CD4-positive, alpha-beta T cell (primary cell): ENCODE measurements at regions not wholly inside any gene's neighbourhood (a gene's known extent, or its start where the extent isn't known, plus 50 kb on each side); places are given as distances from the start of the nearest gene placed in this dataset.

Experiments
- ATAC-seq: fragments of 200-7000 bp; cut with Tn5 transposase; one replicate; pipeline ENCODE4 v1.10.0; 2022; ENCODE audit warnings: mild to moderate bottlenecking; ENCODE audit not compliant: poor library complexity
- CTCF ChIA-PET: fragments of 350-600 bp; sonication (Branson Sonifier 250); formaldehyde crosslinking; loops from one replicate; lab custom pipeline; 2021; ENCODE audit warnings: antibody characterized with exemption, inconsistent platforms; lab: Charles Lee
- POLR2A ChIA-PET: fragments of 350-600 bp; sonication (Branson Sonifier 250); formaldehyde crosslinking; loops from one replicate; lab custom pipeline; 2021; ENCODE audit warnings: antibody characterized with exemption, inconsistent platforms; lab: Charles Lee
- DNase-seq, 14 experiments: peaks; one replicate each; pipeline ENCODE4 v3.0.0-alpha.2; 2013 to 2020; ENCODE audit warnings: mixed read lengths in 2 of 14
- H3K27ac ChIP-seq, 2 donors: one replicate each; pipeline versions ENCODE4 v1.5.1 to v1.7.0; 2013; ENCODE audit warnings: low read length in 2 of 2, low read depth in 1 of 2, mild to moderate bottlenecking in 1 of 2
- H3K27me3 ChIP-seq, 2 experiments: 1 replicate in 1 of 2; 2 replicates in 1 of 2; pipeline versions ENCODE4 v1.6.1 to v1.7.0; 2013; ENCODE audit warnings: low read length in 2 of 2, control low read depth in 1 of 2, mild to moderate bottlenecking in 1 of 2, moderate library complexity in 1 of 2; ENCODE audit not compliant: insufficient read depth in 2 of 2, control insufficient read depth in 1 of 2
- H3K36me3 ChIP-seq: one replicate; pipeline ENCODE4 v1.6.1; 2013; ENCODE audit warnings: low read length, control low read depth; ENCODE audit not compliant: insufficient read depth
- H3K4me1 ChIP-seq: one replicate; pipeline ENCODE4 v1.6.1; 2013; ENCODE audit warnings: low read length, control low read depth; ENCODE audit not compliant: insufficient read depth
- H3K4me3 ChIP-seq: one replicate; pipeline ENCODE4 v1.5.1; 2013; ENCODE audit warnings: mild to moderate bottlenecking, low read length, moderate library complexity
- H3K9me3 ChIP-seq, 2 experiments: 1 replicate in 1 of 2; 2 replicates in 1 of 2; pipeline versions ENCODE4 v1.6.1 to v1.7.0; 2013; ENCODE audit warnings: low read length in 2 of 2, mild to moderate bottlenecking in 2 of 2, control low read depth in 1 of 2, moderate library complexity in 1 of 2; ENCODE audit not compliant: control insufficient read depth in 1 of 2, insufficient read depth in 1 of 2
- H3K27ac Mint-ChIP-seq: one replicate; pipeline ENCODE4 v1.8.0; 2020; ENCODE audit warnings: mixed read lengths
- H3K27me3 Mint-ChIP-seq: one replicate; pipeline ENCODE4 v1.8.0; 2021; ENCODE audit warnings: mixed read lengths
- H3K36me3 Mint-ChIP-seq: one replicate; pipeline ENCODE4 v1.8.0; 2021; ENCODE audit warnings: low read depth, mixed read lengths
- H3K4me1 Mint-ChIP-seq: one replicate; pipeline ENCODE4 v1.8.0; 2021; ENCODE audit warnings: low read depth, mixed read lengths
- H3K4me3 Mint-ChIP-seq: one replicate; pipeline ENCODE4 v1.8.0; 2020; ENCODE audit warnings: mild to moderate bottlenecking, mixed read lengths
- H3K9me3 Mint-ChIP-seq: one replicate; pipeline ENCODE4 v1.8.0; 2020; ENCODE audit warnings: mixed read lengths
- CTCF ChIP-seq: fragments of 200-600 bp; IDR thresholded peaks from one replicate; pipeline ENCODE4 v1.8.0; 2022; ENCODE audit warnings: antibody characterized with exemption, mild to moderate bottlenecking
- intact Hi-C, 2 experiments: fragments of 100-400 bp; cut with DNase I in 1 of 2; cut with micrococcal nuclease in 1 of 2; formaldehyde crosslinking; loops; one replicate each; pipeline versions ENCODE4 v1.15.1 to v1.9.0; 2023 to 2025; cut with DNase I, micrococcal nuclease

- H3K9me3 Mint-ChIP-seq, result no peaks in the 10 kb centered on the region
- no peak for DNase-seq
- ATAC-seq, result no peak
- no peaks in the 10 kb centered on the region for H3K36me3 Mint-ChIP-seq
- Histone ChIP-seq H3K27ac (no peak overlapping the region), H3K9me3 (peaks cover 0 to 10% of the 10 kb centered on the region in 2 experiments), H3K4me3 (no peak overlapping the region), H3K4me1 (no peaks in the 10 kb centered on the region), H3K36me3 (no peaks in the 10 kb centered on the region), H3K27me3 (peaks cover 6 to 9% of the 10 kb centered on the region in 2 experiments)
- ChIA-PET POLR2A (no interaction called here), CTCF (no interaction called here)
- H3K4me3 Mint-ChIP-seq, result no peak overlapping the region
- H3K4me1 Mint-ChIP-seq, result no peaks in the 10 kb centered on the region
- H3K27ac Mint-ChIP-seq, result no peak overlapping the region
- H3K27me3 Mint-ChIP-seq, result peaks cover 44% of the 10 kb centered on the region
- intact Hi-C loops, result no loop called here
- no peak for TF ChIP-seq CTCF
Observed at GRCh38 chr1:18571275-18571674, 59.4 kb upstream of the PAX7 start.

GRCh38 chr1:18572022-18572880 is 58.4 kb upstream of the PAX7 start:
- intact Hi-C loops, result no loop called here
- peaks cover 0 to 4% of the 10 kb centered on the region in 2 experiments for H3K9me3 ChIP-seq
- Mint-ChIP-seq H3K27ac (no peak overlapping the region), H3K4me3 (no peak overlapping the region), H3K4me1 (no peaks in the 10 kb centered on the region), H3K27me3 (peaks cover 49% of the 10 kb centered on the region), H3K9me3 (no peaks in the 10 kb centered on the region), H3K36me3 (no peaks in the 10 kb centered on the region)
- CTCF ChIA-PET, result no interaction called here
- DNase-seq (no peak), ATAC-seq (no peak)
- H3K4me1 ChIP-seq, result no peaks in the 10 kb centered on the region
- H3K4me3 ChIP-seq, result no peak overlapping the region
- POLR2A ChIA-PET, result no interaction called here
- H3K27me3 ChIP-seq, result peaks cover 6% of the 10 kb centered on the region in 2 experiments
- H3K36me3 ChIP-seq, result no peaks in the 10 kb centered on the region
- TF ChIP-seq CTCF, result no peak
- H3K27ac ChIP-seq, result no peak overlapping the region

- peaks cover 40% of the 10 kb centered on the region for H3K27me3 Mint-ChIP-seq
- ChIA-PET POLR2A (no interaction called here), CTCF (no interaction called here)
- Histone ChIP-seq H3K27me3 (peaks cover 6% of the 10 kb centered on the region in 2 experiments), H3K4me3 (no peak overlapping the region), H3K27ac (no peak overlapping the region), H3K9me3 (peaks cover 0 to 4% of the 10 kb centered on the region in 2 experiments), H3K4me1 (no peaks in the 10 kb centered on the region), H3K36me3 (no peaks in the 10 kb centered on the region)
- ATAC-seq (no peak), DNase-seq (no peak)
- no peaks in the 10 kb centered on the region for H3K4me1 Mint-ChIP-seq
- H3K9me3 Mint-ChIP-seq, result no peaks in the 10 kb centered on the region
- no peaks in the 10 kb centered on the region for H3K36me3 Mint-ChIP-seq
- no peak overlapping the region for H3K4me3 Mint-ChIP-seq
- no peak overlapping the region for H3K27ac Mint-ChIP-seq
- intact Hi-C loops, result no loop called here
- no peak for TF ChIP-seq CTCF
Observed at GRCh38 chr1:18573170-18573569, 57.5 kb upstream of the PAX7 start.
